Umbilical cord (tissue), 1 donor: ENCODE measurements at regions not wholly inside any gene's neighbourhood (a gene's known extent, or its start where the extent isn't known, plus 50 kb on each side); places are given as distances from the start of the nearest gene placed in this dataset.
"Not testable (repeated sequence)": the region's sequence is repeated elsewhere in the genome, so short reads cannot be mapped to it uniquely, and the experiment has no call there.

ENCODE experiments used
- DNase-seq: peaks from one replicate; pipeline ENCODE4 v3.0.0-alpha.2; 2015; ENCODE audit warnings: low spot score

GRCh38 chr5:153223376-153223775, 267.1 kb upstream of the GRIA1 start:
- no peak for DNase-seq

DNA sequence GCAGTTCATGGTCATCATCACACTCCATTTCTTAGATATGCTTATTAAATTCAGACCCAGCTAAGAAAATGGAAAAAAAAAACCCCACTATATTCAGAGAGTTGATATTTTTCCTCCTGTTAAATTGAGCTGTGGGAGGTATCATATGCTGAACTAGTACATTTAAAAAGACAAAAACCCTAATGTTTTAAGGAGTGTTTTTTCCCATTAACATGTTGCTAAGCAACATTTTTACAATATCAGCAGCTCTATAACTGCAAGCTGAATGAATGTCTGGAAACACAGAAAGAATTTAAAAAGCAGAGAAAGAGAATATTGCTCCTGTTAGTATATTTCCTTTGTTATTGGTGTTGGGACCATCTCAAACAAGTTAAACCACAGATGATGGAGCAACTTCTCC, 265.8 kb upstream of the GRIA1 start:
- DNase-seq, result no peak

DNA sequence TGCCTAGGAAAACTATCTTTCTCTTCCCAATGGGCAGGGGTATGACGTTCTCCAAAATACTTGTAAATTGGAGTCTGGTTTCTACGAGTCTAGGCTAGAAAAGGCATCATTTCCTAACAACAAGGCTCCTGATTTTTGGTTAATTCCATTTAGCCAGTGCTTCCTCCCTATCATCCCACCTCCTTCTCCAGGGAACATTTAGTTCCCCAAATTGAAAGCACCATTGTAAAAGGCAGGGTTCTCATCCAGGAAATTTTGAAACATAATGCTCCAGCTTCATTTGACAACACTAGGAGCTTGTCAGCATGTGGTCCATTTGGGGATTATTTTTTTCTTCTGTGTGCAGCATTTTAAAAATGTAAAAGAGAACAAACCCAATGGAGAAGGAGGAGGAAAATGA, 256.5 kb upstream of the GRIA1 start:
- no peak for DNase-seq

GRCh38 chr5:153236319-153236718, 254.2 kb upstream of the GRIA1 start:
- no peak for DNase-seq

- no peak for DNase-seq
These were observed 252.7 kb upstream of the GRIA1 start for GRCh38 chr5:153237671-153238332.

DNA sequence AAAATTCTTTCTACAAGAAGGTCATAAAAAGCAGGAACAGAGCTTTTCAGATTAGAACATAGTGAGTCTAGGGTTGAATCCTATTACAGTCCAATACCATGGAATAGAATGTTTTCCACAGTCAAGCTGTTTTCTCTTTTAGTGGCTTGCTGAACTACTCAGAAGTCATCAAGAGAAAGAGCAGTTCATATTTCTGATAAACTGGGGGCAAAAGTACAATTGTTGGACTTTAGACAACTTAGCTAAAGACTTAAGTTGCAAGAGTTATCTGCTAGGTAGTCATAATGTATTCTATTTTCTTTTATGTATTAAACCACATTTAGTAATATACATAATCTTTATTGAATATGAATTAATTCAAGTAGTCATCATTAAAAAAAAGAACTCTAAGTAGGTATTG, 233.1 kb upstream of the GRIA1 start:
- DNase-seq, result no peak

GRCh38 chr5:153258469-153258868, 232.0 kb upstream of the GRIA1 start:
- no peak for DNase-seq

GRCh38 chr5:153267506-153267905, 223.0 kb upstream of the GRIA1 start:
- DNase-seq, result no peak

GRCh38 chr5:153275695-153276094, 214.8 kb upstream of the GRIA1 start:
- no peak for DNase-seq

DNA sequence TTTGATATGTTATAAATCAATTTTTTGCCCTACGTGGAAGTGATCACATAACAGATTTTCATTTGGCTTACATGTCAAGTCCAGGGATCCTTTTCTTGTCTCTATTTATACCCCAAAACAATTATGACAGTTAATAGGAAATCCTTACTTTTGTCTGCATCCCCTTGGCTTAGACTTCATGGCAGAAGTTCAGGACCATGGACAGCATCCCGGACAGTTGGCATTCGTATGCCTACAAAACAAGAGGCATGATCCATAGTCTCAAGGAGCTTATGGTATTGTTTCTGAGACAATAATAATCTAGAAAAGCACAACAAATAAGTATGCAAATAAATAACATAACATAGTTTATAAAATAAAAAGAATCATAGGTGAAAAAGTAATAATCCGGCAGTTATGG, 214.3 kb upstream of the GRIA1 start:
- peak; percentile 30 for DNase-seq

- not testable (repeated sequence) for DNase-seq
These were observed 194.1 kb upstream of the GRIA1 start for GRCh38 chr5:153296251-153296844.

GRCh38 chr5:153299891-153300290, 190.6 kb upstream of the GRIA1 start:
- no peak for DNase-seq

- DNase-seq, result no peak
These were observed 182.2 kb upstream of the GRIA1 start for GRCh38 chr5:153308282-153308681.

GRCh38 chr5:153318556-153318955, 171.9 kb upstream of the GRIA1 start:
- DNase-seq, result no peak

DNA sequence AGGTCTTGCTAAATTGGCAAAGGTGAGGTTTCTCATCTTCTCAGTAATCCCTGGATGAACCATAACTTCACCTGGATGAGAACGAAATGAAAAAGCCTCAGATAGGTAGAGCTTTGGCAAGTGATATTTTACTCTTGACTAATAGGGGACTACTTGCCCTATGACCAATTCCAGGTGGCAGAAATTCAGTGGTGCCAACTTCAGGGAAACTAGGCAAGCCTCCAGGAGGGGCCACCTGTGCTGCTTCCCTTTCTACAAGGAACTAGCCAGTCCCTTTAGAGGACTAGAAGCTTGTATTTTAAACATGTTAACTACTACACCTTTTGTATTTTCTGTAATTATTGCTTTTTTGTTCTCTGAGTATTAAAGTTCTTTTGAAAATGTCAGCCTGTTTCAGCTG, 169.0 kb upstream of the GRIA1 start:
- DNase-seq, result no peak

DNA sequence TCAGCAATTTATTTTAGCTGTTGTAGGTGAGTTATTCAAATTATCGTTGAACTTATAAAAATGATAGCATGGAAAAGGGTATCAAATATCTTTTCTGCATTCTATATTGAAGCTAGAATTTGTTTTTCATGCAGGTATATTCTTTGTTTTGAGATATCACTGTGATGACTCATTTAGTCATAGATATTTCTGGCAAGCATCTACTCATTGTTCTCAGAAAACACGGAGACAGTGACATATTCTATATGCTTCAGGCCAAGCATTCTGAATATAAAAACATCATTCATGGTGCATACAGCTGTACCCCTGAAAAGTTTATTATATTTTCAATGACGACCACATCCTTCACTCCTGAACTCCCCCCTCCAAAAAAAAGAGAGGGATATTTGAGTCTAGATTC, 150.3 kb upstream of the GRIA1 start:
- DNase-seq, result no peak

DNA sequence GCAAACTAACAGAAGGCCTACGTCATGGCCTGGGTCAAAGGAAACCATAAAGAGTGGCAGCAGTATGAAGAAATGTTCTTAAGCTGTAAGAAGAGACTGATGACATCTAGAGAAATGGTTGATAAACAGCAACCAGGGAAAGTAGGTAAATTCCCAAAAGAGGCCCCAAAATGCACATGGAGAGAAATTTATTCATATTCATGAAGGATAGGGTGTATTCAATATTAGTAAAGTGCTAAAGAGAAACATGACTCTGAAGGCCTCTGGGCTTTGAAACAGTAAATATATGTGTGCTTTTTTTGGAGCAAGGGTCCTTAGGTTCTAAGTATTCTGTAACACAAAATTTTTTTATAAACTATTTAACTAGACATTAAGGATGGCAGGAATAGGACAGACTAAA, 149.7 kb upstream of the GRIA1 start:
- DNase-seq, result no peak

DNA sequence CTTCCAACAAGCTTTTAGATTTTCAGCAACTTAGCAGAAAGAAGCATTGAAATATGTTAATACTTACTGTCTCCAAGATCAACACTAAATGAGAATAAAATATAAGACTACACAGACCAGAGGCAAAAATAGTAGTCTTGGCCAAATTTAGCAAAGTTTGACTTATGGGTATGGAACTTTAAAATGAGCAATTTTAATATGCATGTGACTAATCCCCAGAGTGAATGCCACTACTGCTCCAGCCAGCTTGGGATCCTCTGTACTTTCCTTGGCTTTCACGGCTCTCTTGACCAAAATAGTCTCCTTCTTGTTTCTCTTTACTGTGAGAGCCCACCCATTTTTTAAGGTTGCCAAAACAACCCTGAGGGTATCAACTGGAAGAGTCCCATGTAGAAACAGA, 148.0 kb upstream of the GRIA1 start:
- no peak for DNase-seq

DNA sequence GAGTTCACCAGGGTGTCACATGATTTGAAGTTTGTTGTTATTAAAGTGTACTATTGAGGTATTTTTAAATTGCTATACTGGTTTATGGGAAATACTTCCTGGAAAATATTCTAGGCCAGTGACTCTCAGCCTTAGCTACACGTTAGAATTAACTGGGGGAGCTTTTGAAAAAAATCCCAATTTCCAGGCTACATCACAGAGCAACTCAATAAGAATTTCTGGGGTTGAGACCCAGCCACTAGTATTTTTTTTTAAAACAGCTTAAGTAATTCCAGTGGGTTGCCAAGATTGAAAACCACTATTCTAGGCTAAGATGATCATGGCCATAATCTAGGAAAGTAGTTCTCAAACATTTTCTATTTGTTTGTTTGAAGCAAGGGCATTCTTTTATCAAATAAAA, 142.9 kb upstream of the GRIA1 start:
- DNase-seq, result no peak

- no peak for DNase-seq
These were observed 140.1 kb upstream of the GRIA1 start for GRCh38 chr5:153350175-153350883.

- DNase-seq, result no peak
These were observed 137.7 kb upstream of the GRIA1 start for GRCh38 chr5:153352685-153353219.

DNA sequence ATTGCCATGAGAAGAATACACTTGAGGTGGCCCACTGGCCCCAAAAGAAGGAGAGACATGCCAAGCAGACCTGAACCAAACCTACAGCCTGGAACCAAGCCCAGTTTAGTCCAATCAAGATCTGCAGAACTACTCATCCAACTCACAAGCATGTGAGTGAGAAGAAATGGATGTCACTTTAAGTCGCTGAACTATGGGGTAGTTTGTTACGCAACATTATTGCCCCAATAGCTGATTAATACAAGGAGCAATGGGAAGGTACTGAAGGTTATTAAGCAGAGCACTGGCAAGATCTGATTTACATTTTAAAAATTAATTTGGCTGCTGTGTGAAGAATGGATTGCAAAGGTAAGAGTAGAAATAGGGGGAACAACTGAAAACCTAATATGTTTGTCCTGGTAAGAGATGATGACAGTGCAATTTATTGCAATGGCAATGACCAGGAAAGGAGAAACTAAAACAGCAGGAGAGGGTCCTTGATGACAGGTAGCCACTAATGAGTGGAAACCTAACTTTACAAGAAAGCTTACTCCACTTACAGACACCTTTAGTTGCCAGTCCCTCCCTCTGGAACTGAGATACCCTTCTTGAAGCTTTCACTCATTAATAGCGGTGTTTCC, 132.9 kb upstream of the GRIA1 start:
- DNase-seq, result no peak
